Neural cell (in vitro differentiated cells): ENCODE measurements at regions not wholly inside any gene's neighbourhood (a gene's known extent, or its start where the extent isn't known, plus 50 kb on each side); places are given as distances from the start of the nearest gene placed in this dataset.

Experiments used
- CTCF ChIP-seq: fragments of 450-650 bp; IDR thresholded peaks from 2 replicates; pipeline ENCODE4 v1.5.1; 2014; ENCODE audit warnings: antibody characterized with exemption, mild to moderate bottlenecking, moderate library complexity; ENCODE audit not compliant: poor library complexity, severe bottlenecking
- EP300 ChIP-seq: fragments of 450-650 bp; conservative IDR thresholded peaks from 2 replicates; pipeline ENCODE4 v1.6.1; 2014; ENCODE audit warnings: antibody characterized with exemption, mild to moderate bottlenecking, moderate library complexity; ENCODE audit not compliant: poor library complexity, severe bottlenecking
- EZH2 ChIP-seq: fragments of 200-600, 300-800 bp; shearing (Covaris generic), sonication (generic); IDR thresholded peaks from 2 replicates; pipeline ENCODE4 v1.6.1; 2014; ENCODE audit warnings: antibody characterized with exemption, low read length, borderline replicate concordance, mild to moderate bottlenecking; ENCODE audit not compliant: insufficient read depth, poor library complexity, severe bottlenecking
- POLR2AphosphoS5 ChIP-seq: IDR thresholded peaks from 2 replicates; pipeline ENCODE4 v1.6.1; 2012

GRCh38 chr14:65210118-65210821 is 108.0 kb upstream of the MAX start:
- TF ChIP-seq EP300 (no peak), POLR2AphosphoS5 (no peak), CTCF (no peak), EZH2 (no peak)
